ENCODE measurements at regions not wholly inside any gene's neighbourhood (a gene's known extent, or its start where the extent isn't known, plus 50 kb on each side); places are given as distances from the start of the nearest gene placed in this dataset.

GRCh38 chr5:73295447-73295846 lies 122.5 kb downstream of the TMEM174 start:
- FAIRE-seq (no peak), DNase-seq (ENCODE audit: insufficient read length, low spot score) (no peak)

GRCh38 chr5:73292816-73293459 lies 119.9 kb downstream of the TMEM174 start:
- TF ChIP-seq CTCF (IDR thresholded peaks at IDR 0.05; ENCODE audit: insufficient read depth, missing control alignments) = no peak
- FAIRE-seq (no peak), DNase-seq (ENCODE audit: insufficient read length, low spot score) (no peak)

More at GRCh38 chr5:73295447-73295846, 122.5 kb downstream of the TMEM174 start:
- peak; percentile 11 for TF ChIP-seq CTCF (IDR thresholded peaks at IDR 0.05; ENCODE audit: insufficient read depth, missing control alignments)

DNA sequence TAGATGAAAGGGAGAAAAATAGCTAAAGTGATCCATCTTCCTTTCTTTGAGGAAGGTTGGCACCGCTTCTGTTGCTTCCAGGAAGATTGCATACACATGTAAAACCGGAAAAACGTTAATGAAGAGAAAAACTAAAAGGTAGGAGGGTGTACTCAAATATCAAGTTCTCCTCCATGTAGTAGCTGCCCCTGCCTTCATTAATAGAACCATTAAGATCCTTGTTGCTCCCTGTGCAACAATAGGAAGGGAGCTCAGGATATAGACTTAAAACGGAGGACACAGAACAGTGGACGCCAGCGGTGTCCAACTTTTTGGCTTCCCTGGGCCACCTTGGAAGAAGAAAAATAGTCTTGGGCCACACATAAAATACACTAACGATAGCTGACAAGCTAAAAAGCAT lies 118.9 kb downstream of the TMEM174 start:
- TF ChIP-seq CTCF (IDR thresholded peaks at IDR 0.05; ENCODE audit: insufficient read depth, missing control alignments) = no peak
- DNase-seq (ENCODE audit: insufficient read length, low spot score) (no peak), FAIRE-seq (no peak)

- TF ChIP-seq CTCF (IDR thresholded peaks at IDR 0.05; ENCODE audit: insufficient read depth, missing control alignments) = no peak
- DNase-seq (ENCODE audit: insufficient read length, low spot score) = no peak
- FAIRE-seq = no peak
These were observed 117.2 kb downstream of the TMEM174 start for GRCh38 chr5:73290242-73290641.

DNA sequence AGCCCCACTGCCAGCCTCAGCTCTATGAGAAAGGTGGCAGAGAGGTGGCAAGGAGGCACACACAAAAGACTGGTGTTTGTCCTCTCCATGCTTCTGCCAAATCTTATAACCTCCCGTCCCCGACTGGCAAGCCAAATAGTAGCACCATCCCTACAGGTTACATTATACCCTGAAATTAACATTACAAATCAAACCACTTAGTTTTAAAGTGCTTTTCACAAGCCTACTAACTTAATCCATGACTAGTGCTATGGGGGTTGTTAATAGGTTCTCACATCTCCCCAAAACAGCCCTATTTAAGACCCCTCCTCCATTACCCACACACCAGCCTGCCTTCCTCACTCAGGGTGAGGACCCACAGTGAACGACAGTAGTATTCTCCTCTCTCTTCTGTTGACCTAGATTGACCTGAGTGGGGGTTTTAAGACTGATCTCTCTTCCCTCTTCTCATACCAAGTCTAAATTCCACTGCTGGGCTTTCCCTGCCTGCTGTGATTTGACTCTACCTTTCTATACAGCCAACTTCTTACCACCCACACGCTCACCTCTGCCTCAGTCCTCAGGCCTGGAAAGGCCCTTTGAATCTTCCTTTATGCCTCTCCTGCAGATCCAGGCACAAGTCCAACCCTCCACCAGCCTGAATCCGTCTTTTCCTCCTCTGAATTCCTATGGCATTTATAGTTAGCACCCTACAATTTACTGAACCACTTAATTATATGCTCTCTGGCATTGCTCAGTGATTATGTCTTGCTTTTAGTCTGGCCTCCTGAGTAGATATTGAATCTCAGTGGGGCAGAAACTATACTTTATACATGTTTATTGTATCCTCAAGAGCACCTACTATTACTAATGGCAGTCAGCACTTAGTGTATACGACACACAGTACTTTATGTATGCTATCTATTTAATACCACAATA lies 116.1 kb downstream of the TMEM174 start:
- no peak for TF ChIP-seq CTCF (IDR thresholded peaks at IDR 0.05; ENCODE audit: insufficient read depth, missing control alignments)
- no peak for DNase-seq (ENCODE audit: insufficient read length, low spot score)
- no peak for FAIRE-seq

DNA sequence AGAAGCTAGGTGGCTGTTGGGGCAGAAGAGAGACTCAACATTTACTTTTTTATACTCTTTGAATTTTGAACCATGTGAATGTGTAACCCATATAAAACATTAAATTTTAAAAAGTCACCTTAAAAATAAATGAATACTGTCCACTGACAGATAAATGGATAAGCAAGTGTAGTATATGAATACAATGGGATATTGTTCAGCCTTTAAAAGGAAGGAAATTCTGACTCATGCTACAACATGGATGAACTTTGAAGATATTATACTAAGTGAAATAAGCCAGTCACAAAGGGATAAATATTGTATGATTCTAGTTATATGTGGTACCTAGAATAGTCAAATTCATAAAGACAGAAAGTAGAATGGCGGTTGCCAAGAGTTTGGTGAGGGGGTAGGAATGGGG lies 113.9 kb downstream of the TMEM174 start:
- DNase-seq (ENCODE audit: insufficient read length, low spot score) (no peak), FAIRE-seq (no peak)
- no peak for TF ChIP-seq CTCF (IDR thresholded peaks at IDR 0.05; ENCODE audit: insufficient read depth, missing control alignments)

GRCh38 chr5:73284985-73285384 lies 112.0 kb downstream of the TMEM174 start:
- no peak for TF ChIP-seq CTCF (IDR thresholded peaks at IDR 0.05; ENCODE audit: insufficient read depth, missing control alignments)
- FAIRE-seq = no peak
- no peak for DNase-seq (ENCODE audit: insufficient read length, low spot score)
